ENCODE measurements at regions not wholly inside any gene's neighbourhood (a gene's known extent, or its start where the extent isn't known, plus 50 kb on each side); places are given as distances from the start of the nearest gene placed in this dataset.

- H3K36me3 Mint-ChIP-seq: no peaks in the 10 kb centered on the region
- peaks cover 0 to 1% of the 10 kb centered on the region in 2 donors for H3K27me3 Mint-ChIP-seq
- ChIA-PET POLR2A (ENCODE audit: partially characterized antibody) (no interaction called here), CTCF (ENCODE audit: partially characterized antibody) (no interaction called here)
- H3K9me3 Mint-ChIP-seq: peaks cover 0 to 3% (median 0%) of the 10 kb centered on the region in 8 donors
- intact Hi-C loops (cut with micrococcal nuclease): no loop called here
- peaks cover 0 to 2% (median 0%) of the 10 kb centered on the region in 4 donors for H3K4me1 Mint-ChIP-seq
- no peaks in the 10 kb centered on the region for H3K27me3 ChIP-seq (ENCODE audit: insufficient read depth, low read length)
- H3K4me1 ChIP-seq (ENCODE audit: insufficient read depth, low read length): no peaks in the 10 kb centered on the region
- H3K36me3 ChIP-seq (ENCODE audit: insufficient read depth, low read length): no peaks in the 10 kb centered on the region
- H3K27ac ChIP-seq (ENCODE audit: low read depth, low read length): no peak overlapping the region
- H3K27ac Mint-ChIP-seq: no peak overlapping the region
- no peak for DNase-seq
- no peaks in the 10 kb centered on the region for H3K9me3 ChIP-seq (ENCODE audit: control insufficient read depth in 1 of 2, low read length in 2 of 2)
- no peak overlapping the region for H3K4me3 Mint-ChIP-seq
- H3K4me3 ChIP-seq (ENCODE audit: low read length in 2 of 2): no peak overlapping the region
These were observed 98.7 kb downstream of the C16orf95 start for GRCh38 chr16:87218281-87219055.

GRCh38 chr16:87219287-87219909, 97.8 kb downstream of the C16orf95 start:
- no peak overlapping the region for H3K27ac Mint-ChIP-seq
- Histone ChIP-seq H3K27me3 (ENCODE audit: insufficient read depth, low read length) (no peaks in the 10 kb centered on the region), H3K27ac (ENCODE audit: low read depth, low read length) (no peak overlapping the region), H3K36me3 (ENCODE audit: insufficient read depth, low read length) (no peaks in the 10 kb centered on the region), H3K9me3 (ENCODE audit: control insufficient read depth in 1 of 2, low read length in 2 of 2) (no peaks in the 10 kb centered on the region), H3K4me3 (ENCODE audit: low read length in 2 of 2) (no peak overlapping the region), H3K4me1 (ENCODE audit: insufficient read depth, low read length) (no peaks in the 10 kb centered on the region)
- H3K4me1 Mint-ChIP-seq: peaks cover 0 to 2% (median 0%) of the 10 kb centered on the region in 4 donors
- ChIA-PET CTCF (ENCODE audit: partially characterized antibody) (no interaction called here), POLR2A (ENCODE audit: partially characterized antibody) (no interaction called here)
- DNase-seq: no peak
- H3K36me3 Mint-ChIP-seq: no peaks in the 10 kb centered on the region
- peaks cover 0 to 3% (median 0%) of the 10 kb centered on the region in 8 donors for H3K9me3 Mint-ChIP-seq
- intact Hi-C loops (cut with micrococcal nuclease): no loop called here
- no peak overlapping the region for H3K4me3 Mint-ChIP-seq
- peaks cover 0 to 1% of the 10 kb centered on the region in 2 donors for H3K27me3 Mint-ChIP-seq

GRCh38 chr16:87221633-87222032, 95.6 kb downstream of the C16orf95 start:
- Histone ChIP-seq H3K27me3 (ENCODE audit: insufficient read depth, low read length) (no peaks in the 10 kb centered on the region), H3K4me1 (ENCODE audit: insufficient read depth, low read length) (no peaks in the 10 kb centered on the region), H3K9me3 (ENCODE audit: control insufficient read depth in 1 of 2, low read length in 2 of 2) (no peaks in the 10 kb centered on the region), H3K27ac (ENCODE audit: low read depth, low read length) (no peak overlapping the region), H3K36me3 (ENCODE audit: insufficient read depth, low read length) (no peaks in the 10 kb centered on the region), H3K4me3 (ENCODE audit: low read length in 2 of 2) (no peak overlapping the region)
- ChIA-PET POLR2A (ENCODE audit: partially characterized antibody) (no interaction called here), CTCF (ENCODE audit: partially characterized antibody) (no interaction called here)
- no peak overlapping the region for H3K27ac Mint-ChIP-seq
- H3K9me3 Mint-ChIP-seq: peaks cover 0 to 3% (median 0%) of the 10 kb centered on the region in 8 donors
- no peaks in the 10 kb centered on the region for H3K36me3 Mint-ChIP-seq
- intact Hi-C loops (cut with micrococcal nuclease): no loop called here
- no peak overlapping the region for H3K4me3 Mint-ChIP-seq
- DNase-seq: no peak
- peaks cover 0 to 2% (median 0%) of the 10 kb centered on the region in 4 donors for H3K4me1 Mint-ChIP-seq
- H3K27me3 Mint-ChIP-seq: no peaks in the 10 kb centered on the region

GRCh38 chr16:87222335-87222734, 94.9 kb downstream of the C16orf95 start:
- H3K9me3 ChIP-seq (ENCODE audit: control insufficient read depth in 1 of 2, low read length in 2 of 2): no peaks in the 10 kb centered on the region
- Mint-ChIP-seq H3K27ac (no peak overlapping the region), H3K36me3 (no peaks in the 10 kb centered on the region), H3K4me1 (peaks cover 0 to 2% (median 0%) of the 10 kb centered on the region in 4 donors), H3K9me3 (peaks cover 0 to 3% (median 0%) of the 10 kb centered on the region in 8 donors), H3K4me3 (no peak overlapping the region), H3K27me3 (no peaks in the 10 kb centered on the region)
- no peak overlapping the region for H3K4me3 ChIP-seq (ENCODE audit: low read length in 2 of 2)
- intact Hi-C loops (cut with micrococcal nuclease): no loop called here
- no peaks in the 10 kb centered on the region for H3K36me3 ChIP-seq (ENCODE audit: insufficient read depth, low read length)
- H3K27me3 ChIP-seq (ENCODE audit: insufficient read depth, low read length): no peaks in the 10 kb centered on the region
- H3K4me1 ChIP-seq (ENCODE audit: insufficient read depth, low read length): no peaks in the 10 kb centered on the region
- no peak for DNase-seq
- CTCF ChIA-PET (ENCODE audit: partially characterized antibody): no interaction called here
- POLR2A ChIA-PET (ENCODE audit: partially characterized antibody): no interaction called here
- no peak overlapping the region for H3K27ac ChIP-seq (ENCODE audit: low read depth, low read length)

GRCh38 chr16:87223656-87224248, 93.4 kb downstream of the C16orf95 start:
- ChIA-PET CTCF (ENCODE audit: partially characterized antibody) (no interaction called here), POLR2A (ENCODE audit: partially characterized antibody) (no interaction called here)
- H3K4me3 ChIP-seq (ENCODE audit: low read length in 2 of 2): no peak overlapping the region
- H3K9me3 ChIP-seq (ENCODE audit: control insufficient read depth in 1 of 2, low read length in 2 of 2): no peaks in the 10 kb centered on the region
- H3K27me3 ChIP-seq (ENCODE audit: insufficient read depth, low read length): no peaks in the 10 kb centered on the region
- intact Hi-C loops (cut with micrococcal nuclease): no loop called here
- Mint-ChIP-seq H3K4me1 (peaks cover 0 to 2% (median 0%) of the 10 kb centered on the region in 4 donors), H3K4me3 (no peak overlapping the region), H3K27ac (no peak overlapping the region), H3K27me3 (no peaks in the 10 kb centered on the region), H3K36me3 (no peaks in the 10 kb centered on the region), H3K9me3 (peaks cover 0 to 3% (median 0%) of the 10 kb centered on the region in 8 donors)
- no peak overlapping the region for H3K27ac ChIP-seq (ENCODE audit: low read depth, low read length)
- no peak for DNase-seq
- H3K36me3 ChIP-seq (ENCODE audit: insufficient read depth, low read length): no peaks in the 10 kb centered on the region
- H3K4me1 ChIP-seq (ENCODE audit: insufficient read depth, low read length): no peaks in the 10 kb centered on the region

- DNase-seq: no peak
- Mint-ChIP-seq H3K4me3 (no peak overlapping the region), H3K36me3 (no peaks in the 10 kb centered on the region), H3K9me3 (peaks cover 0 to 1% (median 0%) of the 10 kb centered on the region in 8 donors), H3K27ac (no peak overlapping the region), H3K4me1 (no peaks in the 10 kb centered on the region), H3K27me3 (peaks cover 0 to 2% of the 10 kb centered on the region in 2 donors)
- Histone ChIP-seq H3K4me3 (ENCODE audit: low read length in 2 of 2) (no peak overlapping the region), H3K36me3 (ENCODE audit: insufficient read depth, low read length) (no peaks in the 10 kb centered on the region), H3K27me3 (ENCODE audit: insufficient read depth, low read length) (no peaks in the 10 kb centered on the region), H3K27ac (ENCODE audit: low read depth, low read length) (no peak overlapping the region), H3K4me1 (ENCODE audit: insufficient read depth, low read length) (no peaks in the 10 kb centered on the region), H3K9me3 (ENCODE audit: control insufficient read depth in 1 of 2, low read length in 2 of 2) (no peaks in the 10 kb centered on the region)
- intact Hi-C loops (cut with micrococcal nuclease): no loop called here
- ChIA-PET POLR2A (ENCODE audit: partially characterized antibody) (no interaction called here), CTCF (ENCODE audit: partially characterized antibody) (no interaction called here)
These were observed 90.3 kb downstream of the C16orf95 start for GRCh38 chr16:87226926-87227295.

- no peaks in the 10 kb centered on the region for H3K4me1 ChIP-seq (ENCODE audit: insufficient read depth, low read length)
- ChIA-PET POLR2A (ENCODE audit: partially characterized antibody) (no interaction called here), CTCF (ENCODE audit: partially characterized antibody) (no interaction called here)
- no peak for DNase-seq
- no peak overlapping the region for H3K4me3 ChIP-seq (ENCODE audit: low read length in 2 of 2)
- Mint-ChIP-seq H3K36me3 (no peaks in the 10 kb centered on the region), H3K27me3 (peaks cover 0 to 2% of the 10 kb centered on the region in 2 donors), H3K4me3 (no peak overlapping the region), H3K27ac (no peak overlapping the region), H3K9me3 (peaks cover 0 to 3% (median 0%) of the 10 kb centered on the region in 8 donors), H3K4me1 (no peaks in the 10 kb centered on the region)
- H3K9me3 ChIP-seq (ENCODE audit: control insufficient read depth in 1 of 2, low read length in 2 of 2): no peaks in the 10 kb centered on the region
- intact Hi-C loops (cut with micrococcal nuclease): no loop called here
- H3K27ac ChIP-seq (ENCODE audit: low read depth, low read length): no peak overlapping the region
- no peaks in the 10 kb centered on the region for H3K27me3 ChIP-seq (ENCODE audit: insufficient read depth, low read length)
- no peaks in the 10 kb centered on the region for H3K36me3 ChIP-seq (ENCODE audit: insufficient read depth, low read length)
These were observed 89.8 kb downstream of the C16orf95 start for GRCh38 chr16:87227296-87227951.

Measured in CD4-positive, alpha-beta memory T cell (primary cell).